OCI-LY7 (cell line): ENCODE measurements at regions not wholly inside any gene's neighbourhood (a gene's known extent, or its start where the extent isn't known, plus 50 kb on each side); places are given as distances from the start of the nearest gene placed in this dataset.

Experiments used
- BruUV-seq: library from RNA; stranded (reverse); fragments of 400-500 nt; replicated peaks from 2 replicates; lab custom pipeline; 2021; lab: Mats Ljungman, UMichigan
- CTCF ChIA-PET: fragments of 300-600 bp; sonication (Branson Sonifier 250); formaldehyde crosslinking; loops from one replicate; lab custom pipeline; 2022; ENCODE audit warnings: antibody characterized with exemption; ENCODE audit not compliant: unreplicated experiment; lab: Charles Lee
- POLR2A ChIA-PET: fragments of 300-600 bp; sonication (Branson Sonifier 250); formaldehyde crosslinking; loops from one replicate; lab custom pipeline; 2022; ENCODE audit warnings: antibody characterized with exemption; lab: Charles Lee
- DNase-seq: peaks from one replicate; pipeline ENCODE4 v3.0.0-alpha.2; 2015; ENCODE audit warnings: low spot score
- H2AFZ ChIP-seq: fragments of 200-600 bp; sonication (generic), shearing (Covaris generic); 2 replicates; pipeline ENCODE4 v1.6.1; 2014; ENCODE audit warnings: mild to moderate bottlenecking, antibody characterized with exemption, low read length, moderate library complexity
- H3K27ac ChIP-seq: fragments of 200-600 bp; sonication (generic); 2 replicates; pipeline ENCODE4 v1.5.1; 2014; ENCODE audit warnings: mixed run types, low read depth, mild to moderate bottlenecking, moderate library complexity, low read length, inconsistent platforms; ENCODE audit not compliant: poor library complexity, severe bottlenecking
- H3K36me3 ChIP-seq: fragments of 200-600 bp; sonication (generic); 2 replicates; pipeline ENCODE4 v1.6.1; 2014; ENCODE audit warnings: mild to moderate bottlenecking, antibody characterized with exemption, low read length, moderate library complexity, mixed read lengths; ENCODE audit not compliant: insufficient read depth
- H3K4me1 ChIP-seq: fragments of 200-600 bp; sonication (generic); 2 replicates; pipeline ENCODE4 v1.5.1; 2014; ENCODE audit warnings: mild to moderate bottlenecking, low read length; ENCODE audit not compliant: insufficient read depth, poor library complexity, severe bottlenecking
- H3K4me2 ChIP-seq: fragments of 200-600 bp; sonication (generic); 2 replicates; pipeline ENCODE4 v1.6.1; 2014; ENCODE audit warnings: mild to moderate bottlenecking, low read length
- H3K4me3 ChIP-seq: fragments of 200-600 bp; sonication (generic); 2 replicates; pipeline ENCODE4 v1.5.1; 2014; ENCODE audit warnings: mild to moderate bottlenecking, low read depth, low read length; ENCODE audit not compliant: poor library complexity, severe bottlenecking
- H3K79me2 ChIP-seq: fragments of 200-600 bp; sonication (generic); 2 replicates; pipeline ENCODE4 v1.6.1; 2016; ENCODE audit warnings: low read depth, mild to moderate bottlenecking, low read length, moderate library complexity, mixed read lengths; ENCODE audit not compliant: insufficient read depth
- H3K9me2 ChIP-seq: fragments of 200-600 bp; sonication (generic); 2 replicates; pipeline ENCODE4 v1.6.1; 2016; ENCODE audit warnings: mild to moderate bottlenecking, low read length, mixed read lengths; ENCODE audit not compliant: insufficient read depth
- H3K9me3 ChIP-seq: fragments of 200-600 bp; sonication (generic); 2 replicates; pipeline ENCODE4 v1.6.1; 2014; ENCODE audit warnings: mild to moderate bottlenecking, mixed run types, low read length, mixed read lengths
- H4K20me1 ChIP-seq: fragments of 200-600 bp; sonication (generic); 2 replicates; pipeline ENCODE4 v1.6.1; 2014; ENCODE audit warnings: mild to moderate bottlenecking, antibody characterized with exemption, low read length, moderate library complexity, mixed read lengths; ENCODE audit not compliant: insufficient read depth
- EZH2phosphoT487 ChIP-seq: fragments of 200-600 bp; sonication (generic); IDR thresholded peaks from 2 replicates; pipeline ENCODE4 v1.6.1; 2018; ENCODE audit warnings: low read depth, borderline replicate concordance, mild to moderate bottlenecking, mixed run types, antibody characterized with exemption, low read length, moderate library complexity, mixed read lengths
- intact Hi-C: fragments of 100-400 bp; cut with micrococcal nuclease; formaldehyde crosslinking; loops from one replicate; pipeline ENCODE4 v1.10.0; 2022; ENCODE audit not compliant: unreplicated experiment
- TF ChIP-seq, protein P1 (sequence below): fragments of 200-600 bp; sonication (generic); conservative IDR thresholded peaks from 2 replicates; pipeline ENCODE4 v1.5.1; 2014; ENCODE audit warnings: mild to moderate bottlenecking, antibody characterized with exemption, low read length, moderate library complexity, mixed read lengths

DNA sequence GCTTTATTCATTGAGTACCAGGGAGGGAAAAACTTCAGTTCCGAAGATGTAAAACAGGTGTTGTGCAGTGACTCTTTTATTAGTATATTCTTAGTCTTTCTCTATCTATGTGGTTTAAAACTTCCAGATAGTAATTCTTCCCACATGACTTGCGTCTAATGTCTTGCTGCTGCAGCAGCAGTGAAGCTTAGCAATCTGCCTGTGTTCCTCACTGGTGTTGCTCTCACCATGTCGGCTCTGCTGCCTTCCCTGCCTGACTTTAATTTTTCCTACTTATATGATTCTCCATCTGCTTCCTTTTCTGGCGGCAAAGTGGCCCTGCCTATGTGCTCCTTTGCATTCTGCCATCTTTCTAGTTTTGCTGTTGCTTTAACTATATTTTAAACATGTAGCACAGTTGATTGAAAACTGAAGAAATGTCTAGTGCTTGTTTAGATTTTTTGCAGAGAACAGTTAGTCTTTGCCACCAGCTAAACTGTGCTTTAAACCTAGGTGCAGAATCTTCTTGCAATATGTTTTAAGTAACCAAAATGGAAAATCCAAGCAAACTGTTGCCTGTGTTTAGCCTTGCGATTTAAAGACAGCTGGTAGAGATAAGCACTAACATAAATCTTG is 1934.2 kb upstream of the IGFBP7 start:
- BruUV-seq = no TSS peak
- TF ChIP-seq, protein P1, sequence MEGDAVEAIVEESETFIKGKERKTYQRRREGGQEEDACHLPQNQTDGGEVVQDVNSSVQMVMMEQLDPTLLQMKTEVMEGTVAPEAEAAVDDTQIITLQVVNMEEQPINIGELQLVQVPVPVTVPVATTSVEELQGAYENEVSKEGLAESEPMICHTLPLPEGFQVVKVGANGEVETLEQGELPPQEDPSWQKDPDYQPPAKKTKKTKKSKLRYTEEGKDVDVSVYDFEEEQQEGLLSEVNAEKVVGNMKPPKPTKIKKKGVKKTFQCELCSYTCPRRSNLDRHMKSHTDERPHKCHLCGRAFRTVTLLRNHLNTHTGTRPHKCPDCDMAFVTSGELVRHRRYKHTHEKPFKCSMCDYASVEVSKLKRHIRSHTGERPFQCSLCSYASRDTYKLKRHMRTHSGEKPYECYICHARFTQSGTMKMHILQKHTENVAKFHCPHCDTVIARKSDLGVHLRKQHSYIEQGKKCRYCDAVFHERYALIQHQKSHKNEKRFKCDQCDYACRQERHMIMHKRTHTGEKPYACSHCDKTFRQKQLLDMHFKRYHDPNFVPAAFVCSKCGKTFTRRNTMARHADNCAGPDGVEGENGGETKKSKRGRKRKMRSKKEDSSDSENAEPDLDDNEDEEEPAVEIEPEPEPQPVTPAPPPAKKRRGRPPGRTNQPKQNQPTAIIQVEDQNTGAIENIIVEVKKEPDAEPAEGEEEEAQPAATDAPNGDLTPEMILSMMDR = no peak
- no peak for TF ChIP-seq EZH2phosphoT487
- Histone ChIP-seq H3K9me2 (no peaks in the 10 kb centered on the region), H4K20me1 (no peaks in the 10 kb centered on the region), H3K4me2 (no peak overlapping the region), H3K27ac (no peak overlapping the region), H3K4me1 (no peaks in the 10 kb centered on the region), H3K9me3 (no peaks in the 10 kb centered on the region), H3K36me3 (no peaks in the 10 kb centered on the region), H3K4me3 (no peak overlapping the region), H2AFZ (no peak overlapping the region), H3K79me2 (no peaks in the 10 kb centered on the region)
- CTCF ChIA-PET = no interaction called here
- POLR2A ChIA-PET = no interaction called here
- no peak for DNase-seq
- intact Hi-C loops = no loop called here

DNA sequence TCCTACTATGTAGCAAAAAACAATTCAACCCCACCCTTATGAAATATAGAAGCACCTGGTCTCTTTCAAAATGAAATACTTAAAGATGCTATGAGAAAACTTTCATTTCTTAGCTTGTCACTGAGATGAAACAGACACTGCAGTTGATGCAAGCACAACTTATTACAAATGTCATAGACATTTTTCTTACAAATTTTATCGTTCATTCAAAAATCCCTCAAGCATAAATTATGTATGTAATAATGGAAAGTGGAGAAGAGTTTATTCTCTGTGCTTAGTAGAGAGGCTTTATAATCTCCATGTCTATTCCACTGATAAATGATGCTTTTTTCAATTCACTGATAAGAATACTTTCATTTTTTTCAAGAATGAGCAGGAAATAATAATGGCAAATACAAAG is 1943.9 kb upstream of the IGFBP7 start:
- no peak overlapping the region for H3K4me3 ChIP-seq
- ChIA-PET POLR2A (no interaction called here), CTCF (no interaction called here)
- no peaks in the 10 kb centered on the region for H3K36me3 ChIP-seq
- H3K79me2 ChIP-seq = no peaks in the 10 kb centered on the region
- no peak overlapping the region for H3K4me2 ChIP-seq
- H4K20me1 ChIP-seq = no peaks in the 10 kb centered on the region
- H3K9me2 ChIP-seq = no peaks in the 10 kb centered on the region
- no peak overlapping the region for H3K27ac ChIP-seq
- BruUV-seq = no TSS peak
- H3K9me3 ChIP-seq = no peaks in the 10 kb centered on the region
- H2AFZ ChIP-seq = no peak overlapping the region
- TF ChIP-seq EZH2phosphoT487 = no peak
- TF ChIP-seq, protein P1 = no peak
- no peaks in the 10 kb centered on the region for H3K4me1 ChIP-seq
- DNase-seq = no peak
- intact Hi-C loops = no loop called here

DNA sequence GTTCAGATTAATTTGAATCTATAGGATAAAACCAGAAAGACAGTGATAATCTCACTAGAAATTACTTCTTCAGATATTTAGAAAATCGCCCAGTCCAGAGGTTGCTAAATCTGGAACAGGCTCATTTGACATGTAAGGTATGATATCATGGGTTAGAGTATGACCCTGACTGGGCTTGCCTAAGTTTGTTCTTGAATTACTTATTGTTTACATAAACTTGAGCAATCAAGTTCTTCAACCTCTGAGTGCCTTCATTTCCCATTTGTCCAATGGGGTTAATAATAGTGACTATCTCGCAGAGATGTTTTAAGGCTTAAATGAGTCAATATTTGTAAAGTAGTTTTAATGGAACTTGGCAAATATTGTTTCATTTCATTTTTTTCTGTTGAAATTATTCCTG is 1947.6 kb upstream of the IGFBP7 start:
- TF ChIP-seq, protein P1 = no peak
- no peak for TF ChIP-seq EZH2phosphoT487
- Histone ChIP-seq H3K36me3 (no peaks in the 10 kb centered on the region), H3K79me2 (no peaks in the 10 kb centered on the region), H3K9me2 (no peaks in the 10 kb centered on the region), H3K4me1 (no peaks in the 10 kb centered on the region), H3K4me2 (no peak overlapping the region), H3K4me3 (no peak overlapping the region), H2AFZ (no peak overlapping the region), H4K20me1 (no peaks in the 10 kb centered on the region), H3K9me3 (no peaks in the 10 kb centered on the region), H3K27ac (no peak overlapping the region)
- ChIA-PET CTCF (no interaction called here), POLR2A (no interaction called here)
- no peak for DNase-seq
- intact Hi-C loops = no loop called here
- BruUV-seq = no TSS peak
